ENCODE measurements at regions not wholly inside any gene's neighbourhood (a gene's known extent, or its start where the extent isn't known, plus 50 kb on each side); places are given as distances from the start of the nearest gene placed in this dataset.

DNA sequence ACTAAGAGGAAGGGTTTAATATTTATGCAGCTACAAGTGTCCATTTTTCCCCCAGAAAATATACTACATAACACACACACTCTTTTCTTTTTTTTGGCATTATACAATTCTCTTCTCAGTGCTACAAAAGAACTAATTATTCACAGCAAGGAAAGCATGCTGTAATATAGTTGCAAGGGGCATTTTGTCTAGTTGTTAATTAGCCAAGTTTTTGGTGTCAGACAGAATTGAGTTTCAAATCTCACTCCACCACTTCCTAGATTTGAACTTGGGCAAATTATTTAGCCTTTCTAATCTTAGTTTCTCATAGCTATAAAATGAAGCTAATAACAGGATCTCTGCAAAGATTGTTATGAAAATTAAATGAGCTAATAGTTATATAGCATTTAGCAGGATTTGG lies 60.0 kb upstream of the VTCN1 start:
- Histone ChIP-seq H2BK12ac (ENCODE audit: low read length) (no peak overlapping the region), H3K9me3 (replicated peaks in 1 of 2; ENCODE audit: control insufficient read depth in 2 of 2, insufficient read depth in 1 of 2, low read depth in 1 of 2, low read length in 2 of 2) (peaks cover 0 to 8% of the 10 kb centered on the region in 2 donors), H2AK5ac (ENCODE audit: low read depth, low read length) (no peak overlapping the region), H3K27me3 (ENCODE audit: control insufficient read depth in 3 of 3, insufficient read depth in 3 of 3, low read depth in 1 of 3, low read length in 3 of 3) (no peaks in the 10 kb centered on the region), H4K91ac (ENCODE audit: low read depth, low read length, poor library complexity) (no peak overlapping the region), H3K4me2 (ENCODE audit: insufficient read depth, low read length, poor library complexity, severe bottlenecking) (no peak overlapping the region), H4K8ac (ENCODE audit: low read depth, low read length) (no peak overlapping the region), H3K36me3 (replicated peaks in 1 of 2; ENCODE audit: control insufficient read depth in 2 of 2, insufficient read depth in 2 of 2, low read length in 2 of 2) (no peaks in the 10 kb centered on the region), H3K27ac (replicated peaks; ENCODE audit: low read length) (no peak overlapping the region), H3K14ac (ENCODE audit: low read length) (no peak overlapping the region), H2BK5ac (ENCODE audit: low read length) (no peak overlapping the region), H3K9ac (ENCODE audit: low read depth, low read length, poor library complexity) (no peak overlapping the region), H3K4me3 (ENCODE audit: low read length in 2 of 2) (no peak overlapping the region), H3K18ac (ENCODE audit: low read length) (no peak overlapping the region), H3K4me1 (ENCODE audit: control insufficient read depth in 2 of 2, insufficient read depth in 1 of 2, low read depth in 1 of 2, low read length in 2 of 2) (peaks cover 1 to 13% of the 10 kb centered on the region in 2 donors), H2BK120ac (ENCODE audit: low read depth, low read length) (no peak overlapping the region), H3K79me1 (ENCODE audit: low read depth, low read length) (no peaks in the 10 kb centered on the region), H3K4ac (ENCODE audit: low read length) (no peak overlapping the region), H2AFZ (ENCODE audit: low read length) (no peak overlapping the region), H2BK15ac (ENCODE audit: low read length) (no peak overlapping the region), H3K23ac (ENCODE audit: low read depth, low read length, poor library complexity) (no peak overlapping the region)
- DNase-seq (ENCODE audit: low spot score) = no peak

DNA sequence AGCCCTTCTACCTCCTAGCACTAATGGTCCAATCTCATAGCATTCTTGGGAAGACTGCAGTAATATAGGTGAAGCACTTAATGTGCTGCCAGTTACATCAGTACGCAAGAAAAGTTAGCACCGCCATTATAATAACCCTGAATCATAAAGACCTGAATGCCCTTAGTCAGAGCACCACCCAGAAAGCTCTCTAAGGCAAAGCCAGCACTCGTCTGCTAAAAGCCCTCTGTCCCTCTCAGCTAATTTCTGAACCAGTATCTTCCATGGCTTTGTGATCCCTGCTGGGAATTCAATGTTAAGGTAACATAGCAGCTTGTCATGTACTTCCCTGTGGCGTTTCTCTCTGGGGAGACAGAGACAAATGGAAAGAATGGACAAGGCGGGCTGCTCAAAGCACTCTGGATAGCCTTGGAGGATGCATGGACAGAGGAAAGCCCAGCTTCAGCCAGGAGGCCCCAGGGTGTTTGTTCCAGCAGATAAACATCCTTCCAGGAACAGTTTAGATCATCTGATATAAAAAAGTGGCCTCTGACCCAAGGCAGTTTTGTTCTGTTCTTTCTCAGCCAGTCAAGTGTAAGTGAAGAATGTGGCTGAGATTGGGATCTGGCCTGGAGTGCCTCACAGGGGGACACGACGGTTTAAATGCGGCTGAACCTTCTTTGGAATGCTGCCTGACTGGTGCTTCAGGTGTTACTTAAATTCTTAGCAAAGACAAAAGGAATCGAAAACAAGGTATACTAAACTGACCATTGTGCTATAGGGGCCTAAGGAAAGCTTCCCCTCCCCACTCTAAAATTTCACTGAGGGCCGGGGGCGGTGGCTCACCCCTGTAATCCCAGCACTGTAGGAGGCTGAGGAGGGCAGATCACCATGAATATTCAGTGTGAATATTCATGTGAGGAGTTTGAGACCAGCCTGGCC lies 58.1 kb upstream of the VTCN1 start:
- Histone ChIP-seq H4K91ac (ENCODE audit: low read depth, low read length, poor library complexity) (no peak overlapping the region), H3K4me2 (ENCODE audit: insufficient read depth, low read length, poor library complexity, severe bottlenecking) (no peak overlapping the region), H2BK5ac (ENCODE audit: low read length) (no peak overlapping the region), H3K14ac (ENCODE audit: low read length) (no peak overlapping the region), H2BK120ac (ENCODE audit: low read depth, low read length) (no peak overlapping the region), H3K9ac (ENCODE audit: low read depth, low read length, poor library complexity) (no peak overlapping the region), H3K27me3 (ENCODE audit: control insufficient read depth in 3 of 3, insufficient read depth in 3 of 3, low read depth in 1 of 3, low read length in 3 of 3) (no peaks in the 10 kb centered on the region), H3K36me3 (replicated peaks in 1 of 2; ENCODE audit: control insufficient read depth in 2 of 2, insufficient read depth in 2 of 2, low read length in 2 of 2) (no peaks in the 10 kb centered on the region), H3K4ac (ENCODE audit: low read length) (no peak overlapping the region), H3K9me3 (replicated peaks in 1 of 2; ENCODE audit: control insufficient read depth in 2 of 2, insufficient read depth in 1 of 2, low read depth in 1 of 2, low read length in 2 of 2) (peaks cover 0 to 8% of the 10 kb centered on the region in 2 donors), H2BK12ac (ENCODE audit: low read length) (no peak overlapping the region), H3K79me1 (ENCODE audit: low read depth, low read length) (no peaks in the 10 kb centered on the region), H3K4me1 (ENCODE audit: control insufficient read depth in 2 of 2, insufficient read depth in 1 of 2, low read depth in 1 of 2, low read length in 2 of 2) (peaks cover 1 to 13% of the 10 kb centered on the region in 2 donors), H2BK15ac (ENCODE audit: low read length) (no peak overlapping the region), H3K18ac (ENCODE audit: low read length) (no peak overlapping the region), H3K23ac (ENCODE audit: low read depth, low read length, poor library complexity) (no peak overlapping the region), H4K8ac (ENCODE audit: low read depth, low read length) (no peak overlapping the region), H3K27ac (replicated peaks; ENCODE audit: low read length) (no peak overlapping the region), H2AFZ (ENCODE audit: low read length) (peak overlapping the region; percentile 80), H3K4me3 (ENCODE audit: low read length in 2 of 2) (no peak overlapping the region), H2AK5ac (ENCODE audit: low read depth, low read length) (no peak overlapping the region)
- DNase-seq (ENCODE audit: low spot score) = no peak
- WGBS, 2 donors (ENCODE audit: extremely low coverage in 2 of 2, insufficient read length in 2 of 2, insufficient replicate concordance in 1 of 2) = no CpG with 5 or more reads among the region's 11 CpGs

DNA sequence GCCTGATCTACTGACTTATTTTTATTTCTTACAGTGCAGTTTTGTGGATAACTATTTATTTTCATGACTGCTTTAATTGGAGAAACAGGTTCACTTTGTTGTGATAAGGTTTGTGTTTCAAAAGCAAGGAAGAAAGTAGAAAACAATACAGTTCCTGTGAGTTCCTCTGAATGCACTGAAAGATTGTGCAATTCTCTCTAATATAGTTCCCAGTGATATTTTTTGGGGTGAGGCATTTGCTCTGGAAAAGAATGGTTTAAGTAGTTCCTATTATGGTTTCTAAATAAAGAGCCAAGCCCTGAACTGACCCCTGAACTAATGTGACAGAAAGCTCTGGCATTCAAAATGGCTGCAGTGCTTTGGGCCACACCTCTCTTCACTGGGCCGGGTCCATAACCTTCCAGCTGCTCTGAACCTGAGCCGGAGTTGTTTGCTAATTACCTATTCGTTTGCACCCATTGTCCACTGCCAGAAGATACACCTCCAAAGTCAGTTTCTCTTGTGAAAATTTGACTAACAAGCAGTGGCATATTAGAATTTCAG lies 56.6 kb upstream of the VTCN1 start:
- H4K91ac ChIP-seq (ENCODE audit: low read depth, low read length, poor library complexity) = no peak overlapping the region
- no peak overlapping the region for H4K8ac ChIP-seq (ENCODE audit: low read depth, low read length)
- H2AK5ac ChIP-seq (ENCODE audit: low read depth, low read length) = no peak overlapping the region
- H3K27me3 ChIP-seq (ENCODE audit: control insufficient read depth in 3 of 3, insufficient read depth in 3 of 3, low read depth in 1 of 3, low read length in 3 of 3) = no peaks in the 10 kb centered on the region
- no peak overlapping the region for H3K23ac ChIP-seq (ENCODE audit: low read depth, low read length, poor library complexity)
- no peaks in the 10 kb centered on the region for H3K9me3 ChIP-seq (replicated peaks in 1 of 2; ENCODE audit: control insufficient read depth in 2 of 2, insufficient read depth in 1 of 2, low read depth in 1 of 2, low read length in 2 of 2)
- no peak overlapping the region for H2BK5ac ChIP-seq (ENCODE audit: low read length)
- H2BK12ac ChIP-seq (ENCODE audit: low read length) = no peak overlapping the region
- H2BK120ac ChIP-seq (ENCODE audit: low read depth, low read length) = no peak overlapping the region
- H3K14ac ChIP-seq (ENCODE audit: low read length) = no peak overlapping the region
- peak overlapping the region; percentile 35 for H2AFZ ChIP-seq (ENCODE audit: low read length)
- DNase-seq (ENCODE audit: low spot score) = no peak
- no peak overlapping the region for H3K4ac ChIP-seq (ENCODE audit: low read length)
- H3K4me3 ChIP-seq (ENCODE audit: low read length in 2 of 2) = no peak overlapping the region
- no CpG with 5 or more reads among the region's 3 CpGs for WGBS, 2 donors (ENCODE audit: extremely low coverage in 2 of 2, insufficient read length in 2 of 2, insufficient replicate concordance in 1 of 2)
- H3K36me3 ChIP-seq (replicated peaks in 1 of 2; ENCODE audit: control insufficient read depth in 2 of 2, insufficient read depth in 2 of 2, low read length in 2 of 2) = no peaks in the 10 kb centered on the region
- H2BK15ac ChIP-seq (ENCODE audit: low read length) = no peak overlapping the region
- H3K18ac ChIP-seq (ENCODE audit: low read length) = no peak overlapping the region
- no peak overlapping the region for H3K27ac ChIP-seq (replicated peaks; ENCODE audit: low read length)
- no peak overlapping the region for H3K9ac ChIP-seq (ENCODE audit: low read depth, low read length, poor library complexity)
- peaks cover 1 to 13% of the 10 kb centered on the region in 2 donors for H3K4me1 ChIP-seq (ENCODE audit: control insufficient read depth in 2 of 2, insufficient read depth in 1 of 2, low read depth in 1 of 2, low read length in 2 of 2)
- H3K4me2 ChIP-seq (ENCODE audit: insufficient read depth, low read length, poor library complexity, severe bottlenecking) = no peak overlapping the region
- H3K79me1 ChIP-seq (ENCODE audit: low read depth, low read length) = no peaks in the 10 kb centered on the region

DNA sequence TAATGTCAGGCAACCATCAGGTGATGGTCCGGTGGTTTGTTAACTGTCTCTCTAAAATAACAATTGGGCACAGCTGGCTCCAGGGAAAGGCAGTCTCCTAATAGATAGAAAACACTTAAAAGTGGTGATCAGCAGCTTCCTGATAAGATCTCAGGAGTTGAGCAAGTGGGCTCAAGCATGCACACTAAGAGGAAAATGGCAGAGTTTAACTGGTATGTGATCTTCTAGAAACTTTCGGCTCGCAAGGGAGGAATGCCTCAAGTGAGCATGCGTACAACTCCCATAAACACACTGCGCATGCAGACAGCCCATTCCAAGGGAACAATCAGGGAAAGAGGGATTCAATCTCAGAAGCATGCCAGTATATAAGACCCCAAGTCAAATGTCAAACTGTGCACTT lies 52.2 kb upstream of the VTCN1 start:
- Histone ChIP-seq H3K4me1 (ENCODE audit: control insufficient read depth in 2 of 2, insufficient read depth in 1 of 2, low read depth in 1 of 2, low read length in 2 of 2) (no peaks in the 10 kb centered on the region), H3K79me1 (ENCODE audit: low read depth, low read length) (no peaks in the 10 kb centered on the region), H2AK5ac (ENCODE audit: low read depth, low read length) (no peak overlapping the region), H4K8ac (ENCODE audit: low read depth, low read length) (no peak overlapping the region), H2BK15ac (ENCODE audit: low read length) (no peak overlapping the region), H3K9me3 (replicated peaks in 1 of 2; ENCODE audit: control insufficient read depth in 2 of 2, insufficient read depth in 1 of 2, low read depth in 1 of 2, low read length in 2 of 2) (peaks cover 4 to 5% of the 10 kb centered on the region in 2 donors), H3K18ac (ENCODE audit: low read length) (no peak overlapping the region), H3K9ac (ENCODE audit: low read depth, low read length, poor library complexity) (no peak overlapping the region), H3K4ac (ENCODE audit: low read length) (no peak overlapping the region), H2AFZ (ENCODE audit: low read length) (no peak overlapping the region), H4K91ac (ENCODE audit: low read depth, low read length, poor library complexity) (no peak overlapping the region), H2BK120ac (ENCODE audit: low read depth, low read length) (no peak overlapping the region), H3K36me3 (replicated peaks in 1 of 2; ENCODE audit: control insufficient read depth in 2 of 2, insufficient read depth in 2 of 2, low read length in 2 of 2) (no peaks in the 10 kb centered on the region), H3K4me2 (ENCODE audit: insufficient read depth, low read length, poor library complexity, severe bottlenecking) (no peak overlapping the region), H2BK12ac (ENCODE audit: low read length) (no peak overlapping the region), H2BK5ac (ENCODE audit: low read length) (no peak overlapping the region), H3K23ac (ENCODE audit: low read depth, low read length, poor library complexity) (no peak overlapping the region), H3K27me3 (ENCODE audit: control insufficient read depth in 3 of 3, insufficient read depth in 3 of 3, low read depth in 1 of 3, low read length in 3 of 3) (no peaks in the 10 kb centered on the region), H3K4me3 (ENCODE audit: low read length in 2 of 2) (no peak overlapping the region), H3K14ac (ENCODE audit: low read length) (no peak overlapping the region), H3K27ac (replicated peaks; ENCODE audit: low read length) (no peak overlapping the region)
- WGBS, 2 donors (ENCODE audit: extremely low coverage in 2 of 2, insufficient read length in 2 of 2, insufficient replicate concordance in 1 of 2) = no CpG with 5 or more reads among the region's 5 CpGs
- no peak for DNase-seq (ENCODE audit: low spot score)
